RKO (cell line): ENCODE measurements at regions not wholly inside any gene's neighbourhood (a gene's known extent, or its start where the extent isn't known, plus 50 kb on each side); places are given as distances from the start of the nearest gene placed in this dataset.
"Not testable (repeated sequence)": the region's sequence is repeated elsewhere in the genome, so short reads cannot be mapped to it uniquely, and the experiment has no call there.

Experiments used
- DNase-seq: peaks from one replicate; pipeline ENCODE4 v3.0.0-alpha.2; 2016; ENCODE audit warnings: low spot score

GRCh38 chrX:65451663-65452062 lies 82.9 kb downstream of the LAS1L start:
- peak; percentile 68 for DNase-seq

DNA sequence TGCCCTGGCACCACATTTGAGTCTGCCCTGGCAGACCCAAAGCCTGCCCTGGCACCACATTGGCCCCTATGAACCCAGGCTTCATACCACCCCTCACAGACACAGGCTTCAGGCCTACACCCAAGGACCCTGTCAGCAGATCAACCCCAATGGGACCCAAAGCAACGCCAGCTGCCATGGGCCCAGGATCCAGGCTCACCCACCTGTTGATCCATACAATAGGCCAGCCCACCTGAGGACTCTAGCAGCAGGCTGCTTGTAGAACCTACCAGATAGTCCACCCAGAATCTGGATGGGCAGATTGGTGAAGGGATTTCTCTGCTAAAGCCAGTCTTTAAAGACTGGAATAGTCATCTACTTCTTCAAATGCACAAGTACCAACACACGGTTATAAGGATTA lies 114.4 kb downstream of the LAS1L start:
- no peak for DNase-seq

GRCh38 chrX:65407662-65408061 lies 126.9 kb downstream of the LAS1L start:
- DNase-seq = not testable (repeated sequence)

DNA sequence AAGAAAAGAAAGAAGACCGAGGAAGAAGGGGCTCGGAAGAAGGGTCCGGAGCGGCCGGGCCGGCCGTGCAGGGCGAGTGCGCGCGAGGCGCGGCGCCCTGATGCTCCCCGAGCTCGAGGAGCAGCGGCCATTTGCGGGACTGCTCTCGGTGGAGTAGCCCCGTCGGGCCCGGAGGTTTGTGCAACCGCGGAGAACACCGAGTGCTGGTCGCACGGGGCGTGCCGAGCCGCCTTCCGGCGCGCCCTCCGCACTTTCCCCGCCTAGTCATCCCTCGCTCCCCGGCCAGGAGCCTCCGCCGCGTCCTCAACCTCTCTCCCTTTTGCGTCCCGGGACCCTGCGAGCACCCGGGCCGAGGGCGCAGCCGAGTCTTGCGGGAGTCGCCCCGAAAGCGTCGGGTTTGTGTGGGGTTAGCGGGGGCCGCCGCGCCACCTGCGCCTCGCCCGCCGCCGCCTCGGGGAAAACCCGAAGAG lies 127.4 kb downstream of the LAS1L start:
- no peak for DNase-seq

- no peak for DNase-seq
Observed at GRCh38 chrX:65406532-65406931, 128.1 kb downstream of the LAS1L start.

DNA sequence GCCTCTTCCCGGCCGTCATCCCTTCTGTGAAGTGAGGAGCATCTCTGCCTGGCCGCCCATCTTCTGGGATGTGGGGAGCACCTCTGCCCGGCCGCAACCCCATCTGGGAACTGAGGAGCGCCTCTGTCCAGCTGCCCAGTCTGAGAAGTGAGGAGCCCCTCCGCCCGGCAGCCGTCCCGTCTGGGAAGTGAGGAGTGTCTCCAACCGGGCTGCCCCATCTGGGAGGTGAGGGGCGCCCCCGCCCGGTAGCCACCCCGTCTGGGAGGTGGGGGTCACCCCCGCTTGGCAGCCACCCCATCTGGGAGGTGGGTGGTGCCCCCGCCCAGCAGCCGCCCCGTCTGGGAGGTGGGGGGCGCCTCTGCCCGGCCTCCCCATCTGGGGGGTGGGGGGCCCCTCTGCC lies 142.3 kb downstream of the LAS1L start:
- DNase-seq = no peak

DNA sequence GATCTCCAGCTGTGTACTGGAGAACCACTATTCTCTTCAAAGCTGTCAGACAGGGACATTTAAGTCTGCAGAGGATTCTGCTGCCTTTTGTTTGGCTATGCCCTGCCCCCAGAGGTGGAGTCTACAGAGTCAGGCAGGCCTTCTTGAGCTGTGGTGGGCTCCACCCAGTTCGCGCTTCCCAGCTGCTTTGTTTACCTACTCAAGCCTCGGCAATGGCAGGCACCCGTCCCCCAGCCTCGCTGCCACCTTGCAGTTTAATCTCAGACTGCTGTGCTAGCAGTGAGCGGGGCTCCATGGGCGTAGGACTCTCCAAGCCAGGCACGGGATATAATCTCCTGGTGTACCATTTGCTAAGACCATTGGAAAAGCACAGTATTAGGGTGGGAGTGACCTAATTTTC lies 145.5 kb downstream of the LAS1L start:
- DNase-seq = not testable (repeated sequence)
